Testis (tissue), 2 donors: ENCODE measurements at regions not wholly inside any gene's neighbourhood (a gene's known extent, or its start where the extent isn't known, plus 50 kb on each side); places are given as distances from the start of the nearest gene placed in this dataset.

ENCODE experiments used
- DNase-seq: peaks from one replicate; pipeline ENCODE4 v3.0.0-alpha.2; 2019
- H3K27ac ChIP-seq, 2 donors: fragments of 200-600 bp; sonication (generic); one replicate each; pipeline ENCODE4 v1.5.1; 2019
- H3K27me3 ChIP-seq: fragments of 200-600 bp; sonication (generic); one replicate; pipeline ENCODE4 v1.5.1; 2019
- H3K36me3 ChIP-seq: fragments of 200-600 bp; sonication (generic); one replicate; pipeline ENCODE4 v1.5.1; 2017; ENCODE audit warnings: low read depth; ENCODE audit errors: missing control alignments
- H3K4me1 ChIP-seq: fragments of 200-600 bp; sonication (generic); one replicate; pipeline ENCODE4 v1.5.1; 2019
- H3K4me3 ChIP-seq, 2 donors: fragments of 200-600 bp; sonication (generic); one replicate each; pipeline ENCODE4 v1.5.1; 2017 to 2019
- H3K9me3 ChIP-seq: fragments of 200-600 bp; sonication (generic); one replicate; pipeline ENCODE4 v1.5.1; 2017
- POLR2A ChIP-seq: fragments of 450-650 bp; IDR thresholded peaks from one replicate; pipeline ENCODE4 v1.6.1; 2017; ENCODE audit warnings: antibody characterized with exemption, mild to moderate bottlenecking, moderate library complexity
- WGBS, 2 donors: methylation state at CpG; one replicate each; pipeline ENCODE4 v1.1.5; 2018; 5-methylcytosine and 5-hydroxymethylcytosine counted together
- intact Hi-C: fragments of 100-400 bp; cut with DNase I; formaldehyde crosslinking; loops from one replicate; pipeline ENCODE4 v1.15.1; 2023; ENCODE audit warnings: low total_unique reads
- TF ChIP-seq, protein P1 (sequence below), 3 experiments: fragments of 450-650 bp in 2 of 3; fragments of 200-600 bp in 1 of 3; sonication (generic) in 1 of 3; IDR thresholded peaks; one replicate each; pipeline ENCODE4 v1.5.1; 2016 to 2019; ENCODE audit warnings: antibody characterized with exemption in 3 of 3, mild to moderate bottlenecking in 2 of 3, moderate library complexity in 1 of 3

DNA sequence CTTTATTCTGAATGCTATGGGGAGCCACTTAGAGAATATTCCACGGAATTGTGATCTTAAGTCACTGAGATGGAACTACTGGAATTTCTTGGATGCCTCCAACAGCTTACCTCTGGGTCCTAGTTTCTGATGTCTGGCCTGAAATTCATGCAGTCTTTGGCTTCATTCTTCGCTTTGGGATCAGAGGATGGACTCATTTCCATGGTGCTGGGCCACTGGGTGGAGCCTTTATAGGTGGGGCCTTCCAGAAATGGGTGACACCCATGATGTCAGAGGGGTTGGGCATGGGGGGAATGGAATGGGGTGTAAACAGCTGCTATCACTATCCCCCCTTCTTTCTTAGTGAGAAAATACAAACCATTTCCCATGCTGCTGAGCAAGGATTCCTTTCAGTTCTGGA, 73.7 kb upstream of the FGGY start:
- TF ChIP-seq, protein P1, sequence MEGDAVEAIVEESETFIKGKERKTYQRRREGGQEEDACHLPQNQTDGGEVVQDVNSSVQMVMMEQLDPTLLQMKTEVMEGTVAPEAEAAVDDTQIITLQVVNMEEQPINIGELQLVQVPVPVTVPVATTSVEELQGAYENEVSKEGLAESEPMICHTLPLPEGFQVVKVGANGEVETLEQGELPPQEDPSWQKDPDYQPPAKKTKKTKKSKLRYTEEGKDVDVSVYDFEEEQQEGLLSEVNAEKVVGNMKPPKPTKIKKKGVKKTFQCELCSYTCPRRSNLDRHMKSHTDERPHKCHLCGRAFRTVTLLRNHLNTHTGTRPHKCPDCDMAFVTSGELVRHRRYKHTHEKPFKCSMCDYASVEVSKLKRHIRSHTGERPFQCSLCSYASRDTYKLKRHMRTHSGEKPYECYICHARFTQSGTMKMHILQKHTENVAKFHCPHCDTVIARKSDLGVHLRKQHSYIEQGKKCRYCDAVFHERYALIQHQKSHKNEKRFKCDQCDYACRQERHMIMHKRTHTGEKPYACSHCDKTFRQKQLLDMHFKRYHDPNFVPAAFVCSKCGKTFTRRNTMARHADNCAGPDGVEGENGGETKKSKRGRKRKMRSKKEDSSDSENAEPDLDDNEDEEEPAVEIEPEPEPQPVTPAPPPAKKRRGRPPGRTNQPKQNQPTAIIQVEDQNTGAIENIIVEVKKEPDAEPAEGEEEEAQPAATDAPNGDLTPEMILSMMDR (IDR thresholded peaks at IDR 0.05) = no peak
- no peak for TF ChIP-seq POLR2A
- Histone ChIP-seq H3K27ac (no peak overlapping the region), H3K27me3 (no peaks in the 10 kb centered on the region), H3K4me3 (no peak overlapping the region), H3K4me1 (peaks cover 6% of the 10 kb centered on the region), H3K9me3 (no peaks in the 10 kb centered on the region), H3K36me3 (no peaks in the 10 kb centered on the region)
- no peak for DNase-seq
- intact Hi-C loops = no loop called here
- WGBS, 2 donors = 73 to 87% methylated on average over 2 of the region's 2 CpGs

DNA sequence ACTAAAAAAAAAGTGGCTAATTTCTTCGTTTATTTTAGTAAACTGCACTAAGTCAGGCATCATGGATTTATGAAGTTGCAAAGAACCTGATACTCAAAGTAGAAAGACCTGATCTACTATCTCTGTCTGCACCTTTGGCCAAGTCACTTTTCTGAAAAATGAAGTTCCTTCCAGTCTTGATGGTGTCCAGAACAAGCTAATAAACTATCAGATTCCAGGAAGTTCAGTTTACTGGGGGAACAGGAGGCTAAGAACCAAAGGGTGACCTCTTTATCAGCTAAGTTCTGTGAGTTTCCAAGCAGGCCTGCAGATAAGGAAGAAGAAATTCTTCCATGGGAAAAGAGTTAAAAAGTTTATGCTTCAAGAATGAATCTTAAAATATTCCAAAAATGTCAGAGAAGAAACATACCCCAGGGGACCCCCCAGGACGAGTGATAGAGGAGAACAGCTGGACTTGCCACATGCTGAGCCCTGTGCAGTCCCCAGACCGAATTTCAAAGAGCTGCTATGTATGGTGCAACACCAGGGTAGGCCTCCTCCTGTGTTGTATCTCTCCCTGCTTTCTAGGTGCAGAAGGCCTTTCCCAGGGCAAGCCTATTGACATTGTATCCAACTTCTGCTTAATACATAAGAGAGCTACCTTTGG, 72.8 kb upstream of the FGGY start:
- no peak for DNase-seq
- no peak overlapping the region for H3K4me3 ChIP-seq
- H3K9me3 ChIP-seq = no peaks in the 10 kb centered on the region
- intact Hi-C loops = no loop called here
- peaks cover 6% of the 10 kb centered on the region for H3K4me1 ChIP-seq
- no peaks in the 10 kb centered on the region for H3K27me3 ChIP-seq
- no peaks in the 10 kb centered on the region for H3K36me3 ChIP-seq
- WGBS, 2 donors = 51 to 57% methylated on average over 3 of the region's 3 CpGs
- no peak overlapping the region for H3K27ac ChIP-seq
- no peak for TF ChIP-seq POLR2A
- TF ChIP-seq, protein P1 (IDR thresholded peaks at IDR 0.05) = no peak

DNA sequence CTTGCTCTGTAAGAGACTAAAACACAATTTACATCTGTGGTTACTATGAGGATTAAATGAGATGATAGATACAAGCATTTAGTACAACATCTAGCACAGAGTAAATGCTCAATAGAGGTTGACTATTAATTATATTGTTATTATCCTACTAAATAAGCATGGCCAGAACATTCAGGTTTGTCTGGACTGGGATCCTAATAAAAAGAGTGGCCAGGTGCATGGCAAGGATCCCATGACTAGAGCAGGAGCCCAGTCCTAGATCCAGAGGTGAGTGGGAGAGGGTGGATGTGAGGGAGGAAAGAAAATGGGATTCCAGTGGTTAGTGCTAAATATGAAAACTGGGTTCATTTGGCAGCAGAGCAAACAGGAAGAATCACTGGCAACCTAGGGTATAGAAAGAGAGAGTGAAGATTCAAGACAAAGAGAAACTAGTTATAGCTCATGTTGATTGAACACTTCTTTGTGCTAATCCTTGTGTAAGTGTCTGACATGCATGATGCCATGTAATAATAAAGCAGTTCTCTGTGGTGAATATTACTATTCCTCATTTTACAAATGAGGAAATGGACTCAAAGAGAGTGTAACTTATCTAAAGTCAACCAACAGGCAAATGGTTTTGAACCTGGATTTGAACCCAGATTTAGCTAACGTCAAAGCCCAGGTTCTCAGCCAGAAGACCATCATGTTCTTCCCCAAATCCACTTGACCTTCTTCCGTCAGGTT, 71.1 kb upstream of the FGGY start:
- Histone ChIP-seq H3K9me3 (no peaks in the 10 kb centered on the region), H3K27me3 (no peaks in the 10 kb centered on the region), H3K36me3 (no peaks in the 10 kb centered on the region), H3K4me1 (peaks cover 6% of the 10 kb centered on the region), H3K4me3 (no peak overlapping the region), H3K27ac (no peak overlapping the region)
- intact Hi-C loops = no loop called here
- TF ChIP-seq, protein P1 (IDR thresholded peaks at IDR 0.05) = no peak
- TF ChIP-seq POLR2A = no peak
- 93 to 94% methylated on average over 2 of the region's 2 CpGs for WGBS, 2 donors
- no peak for DNase-seq

DNA sequence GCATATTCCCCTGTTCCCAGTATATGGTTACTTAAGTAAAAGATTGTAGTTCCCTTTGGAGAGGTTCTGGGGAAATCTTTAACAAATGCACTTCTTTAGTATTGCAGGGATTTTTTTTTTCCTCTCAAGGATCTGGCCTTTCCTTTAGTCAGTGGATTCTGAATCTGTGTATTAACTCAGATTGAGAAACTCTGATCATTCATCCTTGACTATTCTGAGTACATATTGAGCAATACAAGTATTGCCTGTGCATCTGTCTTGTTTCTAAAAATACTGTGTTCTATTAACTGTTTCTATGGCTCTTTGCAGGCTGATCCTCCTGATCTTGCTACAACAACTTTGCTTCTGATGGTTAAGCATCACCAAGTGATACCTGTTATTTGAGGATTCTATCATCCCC, 67.8 kb upstream of the FGGY start:
- H3K4me3 ChIP-seq = no peak overlapping the region
- no peak for DNase-seq
- peaks cover 3% of the 10 kb centered on the region for H3K4me1 ChIP-seq
- H3K27me3 ChIP-seq = no peaks in the 10 kb centered on the region
- H3K27ac ChIP-seq = no peak overlapping the region
- intact Hi-C loops = no loop called here
- H3K36me3 ChIP-seq = no peaks in the 10 kb centered on the region
- TF ChIP-seq POLR2A = no peak
- TF ChIP-seq, protein P1 (IDR thresholded peaks at IDR 0.05) = no peak
- no peaks in the 10 kb centered on the region for H3K9me3 ChIP-seq

DNA sequence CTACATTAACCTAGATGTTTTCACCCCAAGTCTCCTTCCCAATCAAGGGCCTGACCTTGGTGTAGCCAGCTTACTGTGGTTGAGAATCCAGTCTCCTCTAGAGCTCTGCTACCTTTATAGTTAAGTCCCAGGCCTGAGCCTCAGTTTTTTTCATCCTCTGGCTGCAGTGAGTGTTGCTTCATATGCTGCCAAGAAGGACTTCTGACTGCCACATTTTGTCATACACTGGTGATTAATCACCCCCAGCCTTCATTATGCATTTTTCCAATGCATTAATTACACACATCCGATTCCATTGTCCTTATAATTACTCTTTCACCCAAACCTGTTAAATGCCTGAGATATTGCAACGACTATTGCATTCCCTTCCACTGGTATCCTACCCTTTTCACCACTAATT, 66.3 kb upstream of the FGGY start:
- WGBS, 2 donors = 90% methylated on average over 2 of the region's 2 CpGs
- no peak overlapping the region for H3K27ac ChIP-seq
- DNase-seq = no peak
- H3K9me3 ChIP-seq = no peaks in the 10 kb centered on the region
- no peaks in the 10 kb centered on the region for H3K4me1 ChIP-seq
- H3K36me3 ChIP-seq = no peaks in the 10 kb centered on the region
- intact Hi-C loops = no loop called here
- H3K4me3 ChIP-seq = no peak overlapping the region
- TF ChIP-seq POLR2A = no peak
- TF ChIP-seq, protein P1 (IDR thresholded peaks at IDR 0.05) = no peak
- H3K27me3 ChIP-seq = no peaks in the 10 kb centered on the region
